Iris pigment epithelial cell (primary cell): ENCODE measurements at regions not wholly inside any gene's neighbourhood (a gene's known extent, or its start where the extent isn't known, plus 50 kb on each side); places are given as distances from the start of the nearest gene placed in this dataset.

Experiments used
- DNase-seq: peaks from one replicate; pipeline ENCODE4 v3.0.0-alpha.2; 2011; ENCODE audit warnings: low read depth

DNA sequence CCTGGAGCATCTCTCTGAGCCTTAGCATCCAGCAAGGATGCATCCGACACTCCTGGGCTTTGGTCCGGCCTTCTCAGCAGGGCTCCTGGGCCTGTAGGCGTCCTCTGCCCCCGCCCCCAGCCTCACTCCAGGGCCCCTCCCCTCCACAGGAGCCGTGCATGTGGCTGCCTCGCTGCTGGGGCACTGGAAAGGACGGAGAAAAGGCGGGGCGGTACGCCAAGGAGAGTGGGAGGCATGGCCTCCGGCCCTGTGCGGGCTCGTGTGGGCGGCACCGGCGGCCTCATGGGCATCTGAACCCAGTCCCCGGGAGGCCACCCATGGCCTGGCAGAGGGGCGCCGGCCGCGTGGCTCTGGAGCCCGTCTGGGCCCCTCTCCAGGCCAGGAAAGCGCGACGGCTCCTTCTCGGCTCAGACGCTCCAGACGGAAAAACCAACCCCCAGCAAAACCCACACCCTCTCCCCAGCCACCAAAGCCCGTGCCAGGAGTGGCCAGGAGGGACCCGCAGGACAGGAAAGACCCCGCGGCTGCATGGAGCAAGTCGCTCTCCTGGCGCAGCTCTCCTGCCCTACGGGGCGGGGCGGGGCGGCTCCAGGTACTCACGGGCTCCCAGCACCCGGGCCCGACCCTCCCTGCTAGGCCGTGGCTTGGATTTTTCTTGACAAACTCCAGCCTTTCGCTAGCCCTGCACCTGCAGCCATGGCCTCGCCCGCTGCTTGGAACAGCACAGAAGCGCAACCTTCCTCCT is 419.9 kb downstream of the QKI start:
- DNase-seq: no peak

DNA sequence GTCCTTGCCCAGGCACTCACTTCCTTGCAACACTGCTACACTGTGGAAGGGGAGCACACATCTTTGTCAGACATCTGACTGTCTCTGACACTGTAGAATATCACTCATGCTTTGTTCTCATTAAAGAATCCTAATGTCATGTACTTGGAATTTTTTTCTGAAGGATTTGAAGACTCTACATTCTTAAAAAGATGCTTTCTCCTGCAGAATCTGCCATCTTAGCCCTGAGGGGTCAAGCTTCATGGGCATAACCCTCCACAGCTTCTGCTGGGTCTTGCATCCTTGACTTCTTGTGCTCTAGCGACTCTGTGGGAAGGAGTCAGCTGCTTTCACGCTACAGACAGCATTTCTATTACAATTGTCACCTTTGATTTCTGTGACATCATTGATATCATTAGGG is 417.2 kb downstream of the QKI start:
- no peak for DNase-seq

DNA sequence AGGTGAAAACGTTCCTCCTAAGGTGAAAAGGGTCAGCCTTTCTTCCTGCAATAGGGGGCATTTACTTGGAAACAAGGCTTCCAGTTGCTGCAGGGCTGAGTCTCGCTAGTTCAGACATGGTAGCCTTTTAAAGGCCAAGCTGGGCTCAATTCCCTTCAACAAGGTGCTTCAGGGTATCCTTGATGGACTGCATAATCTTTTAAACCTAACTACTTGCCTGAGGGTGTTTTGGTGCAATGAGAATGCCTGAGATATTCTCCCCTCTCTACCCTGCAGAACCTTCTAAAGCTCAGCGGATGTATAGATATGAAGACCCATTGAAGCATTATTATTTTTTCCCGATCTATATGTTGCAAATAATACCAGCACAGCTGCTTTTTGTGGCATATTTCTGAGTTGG is 416.1 kb downstream of the QKI start:
- DNase-seq: no peak

DNA sequence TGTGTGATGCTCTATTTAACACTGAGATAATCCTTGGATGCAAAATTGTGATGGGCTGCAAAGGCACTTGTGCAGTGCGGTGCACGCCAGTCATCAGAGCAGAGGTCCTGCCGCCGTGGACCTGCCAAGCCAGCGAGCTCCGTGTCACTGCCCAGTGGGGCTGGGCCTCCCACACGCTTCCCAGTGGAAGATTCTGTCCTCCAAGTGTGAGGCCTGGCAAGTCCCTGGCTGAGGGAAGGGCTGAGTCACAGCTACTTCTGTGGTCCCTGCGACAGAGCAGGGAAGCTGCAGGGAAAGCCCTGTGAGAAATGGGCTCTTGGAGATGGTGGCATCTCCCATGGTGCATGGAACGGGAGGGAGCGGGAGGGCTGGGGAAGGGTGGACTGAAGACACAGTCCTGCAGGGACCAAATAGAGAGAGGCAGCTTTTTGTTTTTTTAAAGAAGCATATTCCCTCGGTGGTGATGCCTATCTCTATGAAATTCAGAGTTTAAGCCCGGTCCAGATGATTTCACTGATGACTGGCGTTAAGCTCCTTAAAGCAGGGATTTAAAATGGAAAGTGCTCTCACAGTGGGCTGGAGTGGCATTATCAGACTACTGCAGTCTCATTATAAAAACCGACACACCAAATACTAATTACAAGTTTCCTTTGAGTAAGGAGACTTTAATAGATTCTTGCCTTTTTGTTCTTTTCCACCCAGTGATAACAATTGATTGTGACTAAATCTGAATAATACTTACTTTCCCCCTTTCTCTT is 413.7 kb downstream of the QKI start:
- peak; percentile 10 for DNase-seq

DNA sequence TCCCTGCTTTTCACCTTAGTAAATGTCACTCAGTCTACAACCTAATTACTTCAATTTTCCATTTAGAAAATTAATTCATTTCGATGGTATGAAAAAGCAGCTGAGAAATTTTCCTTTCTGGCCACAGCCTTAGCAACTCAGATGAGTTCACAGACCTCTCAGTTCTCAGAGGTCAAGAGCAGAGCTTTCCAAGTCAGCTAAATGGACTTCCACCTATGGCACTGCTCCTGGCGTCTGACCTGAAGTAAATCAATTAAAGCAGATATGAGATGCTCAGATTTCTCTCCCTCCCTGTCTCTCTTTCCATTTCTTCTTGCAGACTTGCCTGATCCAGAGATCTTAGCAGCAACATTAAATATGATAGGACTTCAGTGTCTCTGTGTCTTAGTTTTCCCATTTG is 412.6 kb downstream of the QKI start:
- no peak for DNase-seq

DNA sequence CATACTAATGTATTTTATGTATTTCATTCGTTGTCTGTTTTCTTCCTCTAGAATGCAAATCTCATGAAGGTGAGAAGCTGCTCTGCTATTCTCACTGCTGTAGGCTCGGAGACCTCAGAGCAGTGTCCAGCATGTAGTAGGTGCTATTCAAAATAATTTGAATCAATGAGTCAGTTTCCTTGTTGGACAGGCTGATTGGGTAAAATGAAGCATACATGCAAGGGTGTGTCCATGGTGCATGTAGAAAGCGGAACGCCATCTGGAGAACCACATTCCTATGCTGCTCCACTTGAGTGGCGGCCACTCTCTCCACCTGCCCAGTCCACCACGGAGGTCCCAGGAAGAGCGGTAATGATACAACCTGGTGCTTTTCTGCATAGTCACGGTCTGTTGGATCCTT is 412.1 kb downstream of the QKI start:
- no peak for DNase-seq

DNA sequence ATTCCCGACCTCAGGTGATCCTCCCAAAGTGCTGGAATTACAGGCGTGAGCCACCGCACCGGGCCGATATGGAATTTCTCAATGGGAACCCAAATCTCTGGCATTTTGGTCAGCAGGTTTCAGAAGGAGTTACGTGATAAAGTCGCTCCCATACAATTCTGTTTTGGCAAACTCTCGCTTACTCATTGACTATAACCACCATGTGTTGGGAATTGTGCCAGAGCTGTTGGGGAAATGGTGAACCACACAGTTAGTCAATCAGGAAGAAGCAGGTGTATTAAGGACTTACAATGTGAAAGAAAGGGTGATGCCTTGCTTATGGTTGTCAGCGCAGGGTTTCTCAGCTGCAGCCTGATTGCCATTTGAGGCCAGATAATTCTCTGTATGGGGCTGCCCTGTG is 410.5 kb downstream of the QKI start:
- DNase-seq: peak; percentile 72

DNA sequence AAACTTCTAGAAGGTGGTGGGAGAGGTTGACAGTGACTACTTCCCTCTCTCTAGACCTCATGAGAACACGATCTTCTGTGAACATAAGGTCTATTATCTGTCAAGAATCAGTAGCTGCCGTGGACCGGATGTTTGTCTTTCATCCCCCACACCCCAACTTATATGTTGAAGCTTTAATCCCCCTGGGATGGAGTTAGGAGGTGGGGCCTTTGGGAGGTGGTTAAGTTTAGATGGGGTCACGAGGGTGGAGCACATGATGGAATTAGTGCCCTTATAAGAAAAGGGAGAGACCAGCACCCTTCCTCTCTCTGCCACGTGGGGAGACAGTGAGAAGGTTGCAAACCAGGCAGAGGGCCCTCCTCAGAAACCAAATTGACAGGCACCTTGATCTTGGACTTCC is 409.1 kb downstream of the QKI start:
- no peak for DNase-seq

DNA sequence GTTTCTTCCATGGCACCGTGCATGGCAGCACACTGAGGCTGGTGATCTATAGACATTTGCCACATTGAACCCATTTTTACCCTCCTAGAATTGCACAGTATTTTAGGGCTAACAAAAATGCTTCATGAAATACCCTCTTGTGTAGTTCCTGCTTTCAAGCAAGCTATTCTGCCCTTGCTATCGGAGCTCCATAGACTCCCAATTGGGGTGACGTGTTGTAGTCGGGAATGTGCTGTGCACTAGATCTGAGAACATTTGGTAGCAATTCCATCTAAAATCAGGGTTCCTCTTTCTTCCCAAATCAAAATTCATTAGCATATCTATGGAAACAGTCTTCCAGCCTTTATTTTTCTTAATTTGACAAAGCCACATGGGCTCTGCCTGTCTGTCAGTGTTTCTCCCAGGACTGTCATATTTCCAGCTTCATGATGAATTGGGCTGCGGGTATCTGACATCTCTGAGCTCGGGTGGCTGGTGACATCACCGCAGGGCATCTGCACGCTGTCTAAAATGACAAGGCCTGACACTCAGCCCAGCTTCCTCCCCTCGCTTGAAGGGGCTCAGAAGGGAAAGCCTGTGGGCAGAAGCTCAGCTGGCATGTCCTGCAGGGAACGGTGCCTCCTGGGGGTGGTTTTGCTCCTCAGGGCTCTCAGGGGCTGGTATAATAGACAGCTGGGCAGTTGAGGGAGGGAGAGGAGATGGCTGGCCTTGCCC is 406.4 kb downstream of the QKI start:
- DNase-seq: no peak

DNA sequence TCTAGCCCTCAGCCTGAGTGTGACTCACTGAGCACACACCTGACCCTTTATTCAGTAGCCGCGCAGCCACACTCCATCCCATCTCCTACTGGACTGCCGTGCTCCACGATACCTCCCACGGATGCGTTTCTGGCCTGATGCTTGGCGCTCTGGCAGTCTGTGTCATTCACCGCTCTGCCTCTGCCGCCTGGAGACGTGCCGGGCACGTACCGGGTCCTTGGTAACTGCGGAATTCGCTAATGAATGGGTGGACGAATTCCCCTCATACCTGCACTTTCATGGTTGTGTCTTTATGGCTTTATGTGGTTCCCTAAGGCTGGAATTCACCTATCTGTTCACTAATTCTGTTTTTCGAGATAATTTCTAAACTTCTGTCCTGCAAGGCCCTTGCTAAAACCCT is 405.7 kb downstream of the QKI start:
- no peak for DNase-seq

DNA sequence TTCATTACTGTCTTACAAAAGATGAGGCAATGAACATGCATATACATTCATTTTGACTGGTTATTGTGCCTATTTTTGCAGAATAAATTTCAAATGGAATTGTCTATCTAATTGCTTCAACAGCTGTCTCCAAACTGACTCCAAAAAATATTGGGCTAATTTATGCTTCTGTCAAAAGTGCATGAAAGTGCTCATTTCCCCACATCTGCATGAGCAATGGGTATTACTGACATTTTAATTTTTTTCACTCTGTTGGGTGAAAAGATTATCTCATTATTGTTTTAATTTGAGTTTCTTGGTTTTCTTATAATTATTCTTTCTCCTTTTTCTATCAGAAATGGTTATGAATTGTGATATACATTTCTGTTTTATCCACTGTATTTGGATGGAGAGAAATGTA is 404.2 kb downstream of the QKI start:
- DNase-seq: no peak

DNA sequence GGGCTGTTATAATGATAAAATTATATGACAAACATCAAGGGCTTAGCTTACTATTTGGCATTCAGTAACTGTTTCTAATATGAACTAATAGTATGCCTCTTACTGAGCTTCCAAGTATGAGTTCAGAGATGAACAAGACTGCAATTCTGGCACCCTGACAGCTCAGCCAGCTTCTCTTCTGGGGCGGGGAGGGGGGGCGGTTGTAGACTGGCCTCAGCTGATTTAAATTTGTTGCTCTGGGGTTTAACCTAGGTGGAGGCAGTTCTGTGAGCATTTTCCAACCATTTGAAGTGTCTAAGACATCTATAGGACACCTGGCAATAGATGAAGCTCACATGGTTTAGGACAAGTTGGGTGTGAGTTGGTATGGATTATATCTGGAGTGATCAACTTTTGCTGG is 401.9 kb downstream of the QKI start:
- DNase-seq: peak; percentile 7

DNA sequence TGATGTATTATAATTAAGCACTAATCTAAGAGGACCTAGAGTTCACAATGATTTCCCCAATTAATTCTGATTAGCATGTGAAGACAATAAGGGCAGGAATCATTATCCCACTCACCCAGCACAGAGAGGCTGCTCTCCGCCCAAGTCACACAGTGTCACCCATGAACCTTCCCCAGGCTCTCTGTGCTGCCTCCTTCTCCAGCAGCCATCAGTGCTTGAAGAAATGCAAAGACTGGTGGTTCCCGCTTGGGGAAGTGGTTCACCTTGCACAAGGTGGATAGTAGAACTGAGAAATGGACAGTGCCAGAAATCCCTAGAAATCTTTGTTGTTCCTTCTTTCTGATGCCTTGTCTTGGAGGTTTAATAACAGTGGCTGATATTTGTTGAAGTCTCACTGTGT is 401.3 kb downstream of the QKI start:
- DNase-seq: no peak

DNA sequence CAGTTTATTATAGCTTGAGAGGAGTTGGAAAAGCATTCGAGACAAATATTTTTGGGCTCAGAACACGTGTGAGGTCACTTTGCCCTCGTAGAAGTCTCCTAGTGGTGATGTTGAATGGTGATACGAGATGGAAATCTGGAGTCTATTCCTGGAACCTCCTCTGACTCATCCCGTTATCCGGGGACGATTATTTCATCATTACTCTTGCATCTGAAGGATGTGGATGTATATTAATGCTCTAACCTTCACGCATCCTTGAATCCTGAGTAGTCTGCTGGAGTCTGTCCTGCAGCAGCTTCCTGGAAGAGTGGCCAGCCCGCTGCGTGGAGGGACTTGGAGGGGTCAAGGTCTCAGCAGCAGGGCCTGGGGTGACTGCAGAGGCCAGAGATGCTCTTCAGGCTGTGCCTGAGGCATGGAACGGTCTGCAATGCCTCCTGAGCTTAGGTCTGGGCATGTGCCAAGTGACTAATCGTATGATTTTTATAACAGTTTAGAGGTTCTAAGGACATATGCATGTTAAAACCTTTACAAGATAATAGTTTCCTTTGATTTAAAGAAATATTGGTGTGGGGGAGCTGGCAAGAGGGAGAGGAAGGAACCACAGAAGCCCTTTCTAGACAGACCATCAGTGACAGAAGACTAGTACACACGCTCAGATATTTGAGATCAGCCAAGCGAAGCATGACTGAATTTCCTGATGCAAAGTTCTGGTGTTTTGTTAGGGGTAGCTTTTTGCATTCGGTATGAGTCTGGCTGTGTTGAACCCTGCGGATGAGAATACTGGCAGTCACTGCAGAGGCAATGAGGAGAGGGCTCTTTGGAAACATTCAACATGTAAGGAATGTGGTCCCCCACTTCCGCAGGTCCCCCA is 400.2 kb downstream of the QKI start:
- peak; percentile 85 for DNase-seq

DNA sequence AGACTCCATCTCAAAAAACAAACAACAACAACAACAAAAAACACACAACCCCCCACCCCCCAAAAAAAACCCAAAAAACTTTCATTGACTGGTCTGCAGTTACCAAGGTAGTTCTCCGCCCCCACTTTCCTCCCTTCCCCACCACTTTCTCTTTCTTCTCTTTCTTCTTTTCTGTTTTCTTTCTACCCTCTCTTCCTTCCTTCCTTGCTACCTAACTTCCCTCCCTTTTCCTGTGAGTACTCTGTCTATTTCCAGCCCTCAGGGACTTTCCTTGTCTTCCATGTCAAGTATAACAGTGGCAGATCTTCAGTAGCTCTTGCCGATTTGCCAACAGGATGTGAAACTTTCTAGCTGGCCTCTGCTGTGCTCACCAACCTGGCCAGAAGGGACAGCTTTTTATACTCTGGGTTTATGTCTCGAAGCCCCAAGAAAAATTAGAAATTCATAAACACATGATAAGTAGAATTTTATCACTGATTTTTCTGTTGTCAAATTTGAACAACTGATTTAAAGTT is 399.5 kb downstream of the QKI start:
- no peak for DNase-seq

DNA sequence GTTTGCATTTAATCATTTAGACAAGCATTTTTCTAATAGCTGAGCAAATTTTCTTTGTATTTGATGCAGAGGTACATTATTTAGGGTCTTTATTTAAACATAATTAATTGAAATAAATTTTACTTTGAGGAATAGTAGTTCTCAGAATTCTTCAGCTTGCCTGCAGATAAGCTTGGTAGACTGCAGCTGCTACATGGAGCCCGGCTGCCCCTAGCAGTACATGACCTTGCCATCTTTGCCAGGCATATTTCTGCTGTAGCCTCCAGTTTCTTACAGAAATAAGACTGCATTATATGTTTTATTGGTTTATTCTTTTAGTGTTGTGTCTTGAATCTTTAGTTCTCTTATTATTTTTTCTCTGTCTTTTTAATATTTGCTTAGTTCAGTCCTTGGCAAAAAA is 396.8 kb downstream of the QKI start:
- DNase-seq: no peak

DNA sequence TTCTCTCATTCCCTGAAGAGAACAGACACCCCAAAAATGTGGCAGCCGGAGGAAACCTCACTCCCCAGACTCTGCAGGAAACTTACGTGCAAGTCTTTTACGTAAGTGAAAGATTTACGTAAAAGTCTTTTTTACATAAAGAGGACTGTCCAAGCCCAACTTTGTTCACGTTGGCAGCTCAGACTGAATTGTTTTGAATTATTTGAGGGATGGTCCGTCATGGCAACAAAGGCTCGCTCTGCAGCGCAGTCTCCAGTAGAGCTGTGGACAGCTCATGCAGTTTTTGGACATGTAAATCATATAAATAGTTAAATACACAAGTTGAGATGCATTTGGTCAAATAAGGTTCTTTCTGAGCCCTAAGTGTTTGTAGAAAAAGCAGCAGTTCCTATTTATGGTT is 394.8 kb downstream of the QKI start:
- DNase-seq: no peak

DNA sequence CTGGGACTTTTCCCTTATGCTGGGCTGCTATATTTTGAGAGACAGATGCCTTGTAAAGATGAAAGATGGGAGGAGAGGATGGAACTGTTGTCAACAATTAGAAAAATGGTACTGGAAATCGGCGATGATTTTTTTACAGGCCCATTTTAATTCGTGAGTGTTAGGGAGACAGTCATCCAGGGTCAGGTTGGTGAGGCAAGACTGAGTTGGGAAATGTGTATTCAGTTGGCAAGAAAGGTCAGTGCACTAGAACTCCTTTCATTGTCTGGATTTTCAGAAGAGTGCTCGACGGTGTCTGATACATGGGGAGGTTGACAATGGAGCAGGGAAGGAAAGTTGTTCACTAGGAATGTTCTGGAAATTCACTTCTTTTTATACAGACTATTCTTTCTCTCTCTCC is 394.4 kb downstream of the QKI start:
- DNase-seq: no peak

DNA sequence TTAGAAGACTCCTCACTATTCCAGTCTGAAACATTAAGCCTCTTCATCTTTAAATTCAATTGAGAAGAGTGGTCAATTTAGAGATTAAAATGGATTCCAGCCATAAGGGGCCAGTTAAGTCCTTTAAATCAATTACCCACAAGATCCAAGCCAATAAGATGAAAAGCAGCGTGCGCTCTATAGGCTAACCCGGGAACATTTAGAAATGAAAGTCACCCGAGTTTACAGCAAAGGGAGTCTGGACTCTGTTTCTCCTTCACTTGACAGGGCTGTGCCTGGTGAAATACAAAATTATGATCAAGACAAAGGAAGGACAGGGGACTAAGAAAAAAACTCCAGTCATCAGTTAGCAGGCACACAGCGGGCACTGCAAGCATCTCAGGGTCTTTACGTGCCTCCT is 393.7 kb downstream of the QKI start:
- no peak for DNase-seq

DNA sequence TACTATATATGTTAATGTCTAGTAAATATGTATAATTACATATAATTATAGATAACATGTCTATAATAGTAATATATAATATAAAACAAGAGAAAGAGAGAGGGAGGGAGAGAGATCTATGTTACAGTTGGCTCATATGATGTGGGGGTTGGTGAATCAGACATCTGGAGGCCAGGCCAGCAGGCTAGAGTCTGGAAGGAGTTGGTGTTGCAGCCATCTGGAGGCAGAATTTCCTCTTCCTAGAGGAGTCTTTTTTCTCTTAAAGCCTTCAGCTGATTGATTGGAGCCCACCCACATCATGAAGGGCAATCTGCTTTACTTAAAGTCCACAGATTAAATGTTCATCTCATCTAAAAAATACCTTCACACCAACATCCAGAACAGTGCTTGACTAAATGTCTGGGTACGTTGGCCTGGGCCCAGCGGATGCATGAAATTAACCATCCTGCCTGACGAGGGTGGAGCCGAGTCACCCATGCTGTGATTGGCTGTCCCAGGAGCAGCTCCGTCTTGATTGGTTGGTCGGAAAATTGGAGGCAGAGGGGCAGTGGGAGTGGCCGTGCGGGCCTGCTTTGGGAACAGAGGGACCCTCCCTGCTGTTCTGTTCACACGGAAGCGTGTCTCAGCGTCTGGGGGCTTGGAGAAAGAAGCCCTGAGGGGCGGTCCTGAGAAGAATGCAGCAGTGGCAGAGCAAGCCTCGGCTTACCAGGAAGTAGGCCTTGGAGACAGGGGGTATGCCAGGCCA is 392.4 kb downstream of the QKI start:
- DNase-seq: peak; percentile 28

DNA sequence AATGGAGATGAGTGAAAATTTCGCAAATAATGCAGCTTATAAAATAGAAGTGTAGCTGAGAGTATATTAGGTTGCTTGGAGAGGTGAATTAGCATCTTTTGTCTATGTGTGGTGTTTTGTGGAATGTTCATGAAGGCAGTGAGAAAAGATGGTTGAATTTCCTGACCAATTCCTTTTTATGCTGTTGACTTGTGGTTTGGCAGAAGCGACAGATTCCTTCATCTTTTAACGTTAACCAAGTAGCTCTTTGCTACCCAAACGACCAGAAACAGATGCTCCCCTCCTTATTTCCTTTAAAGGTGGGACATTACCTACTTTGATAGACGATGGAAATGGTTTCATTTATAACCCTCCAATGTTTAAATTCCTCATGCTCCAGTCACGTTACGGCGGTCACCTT is 390.5 kb downstream of the QKI start:
- DNase-seq: no peak
